ENCODE measurements at regions not wholly inside any gene's neighbourhood (a gene's known extent, or its start where the extent isn't known, plus 50 kb on each side); places are given as distances from the start of the nearest gene placed in this dataset.

GRCh38 chr21:35614396-35614921 is 445.9 kb downstream of the SETD4 start:
- Mint-ChIP-seq H3K27me3 (ENCODE audit: low read depth) (no peaks in the 10 kb centered on the region), H3K27ac (no peak overlapping the region), H3K36me3 (ENCODE audit: insufficient read depth in 1 of 3, low read depth in 3 of 3) (no peaks in the 10 kb centered on the region), H3K9me3 (no peaks in the 10 kb centered on the region), H3K4me1 (peaks cover 13 to 17% of the 10 kb centered on the region in 2 experiments), H3K4me3 (no peak overlapping the region)
- no CpG with 5 or more reads among the region's 4 CpGs for whole genome bisulfite sequencing (ENCODE audit: extremely low coverage, insufficient read length, low lambda C conversion rate)
- Histone ChIP-seq H3K18ac (ENCODE audit: insufficient read length, low read depth, low read length) (no peak overlapping the region), H3K4me1 (ENCODE audit: insufficient read depth, low read length) (no peaks in the 10 kb centered on the region; the same call in 1 of the 2 replicates), H3K9ac (ENCODE audit: extremely low read depth, insufficient read length, low read length) (no peak overlapping the region), H2BK5ac (ENCODE audit: insufficient read length, low read length) (no peak overlapping the region), H4K8ac (replicated peaks; ENCODE audit: insufficient read length, low read depth, low read length) (no peak overlapping the region), H3K56ac (ENCODE audit: insufficient read length, low read depth, low read length) (no peak overlapping the region), H3T11ph (ENCODE audit: low read length) (no peak overlapping the region), H3K9me3 (ENCODE audit: control insufficient read depth, low read depth, low read length) (no peaks in the 10 kb centered on the region), H4K91ac (ENCODE audit: insufficient read length, low read depth, low read length) (no peak overlapping the region), H3K79me1 (ENCODE audit: insufficient read depth, low read depth, low read length, poor library complexity, severe bottlenecking) (no peaks in the 10 kb centered on the region), H3K4me2 (ENCODE audit: insufficient read depth, insufficient read length, low read length) (no peak overlapping the region), H4K5ac (ENCODE audit: insufficient read length, low read depth, low read length) (no peak overlapping the region), H3K23me2 (ENCODE audit: insufficient read length, low read depth, low read length, poor library complexity, severe bottlenecking) (no peaks in the 10 kb centered on the region), H3K14ac (ENCODE audit: insufficient read depth, low read length) (no peak overlapping the region), H2AK5ac (ENCODE audit: insufficient read length, low read length) (no peak overlapping the region), H2BK120ac (ENCODE audit: low read depth, low read length, poor library complexity, severe bottlenecking) (no peak overlapping the region), H3K23ac (ENCODE audit: insufficient read length, low read depth, low read length) (no peak overlapping the region), H3K79me2 (ENCODE audit: insufficient read depth, low read length) (no peaks in the 10 kb centered on the region), H2BK20ac (ENCODE audit: low read depth, low read length, poor library complexity, severe bottlenecking) (no peak overlapping the region), H3K27ac (ENCODE audit: insufficient read length, low read depth, low read length) (no peak overlapping the region), H3K4ac (ENCODE audit: low read depth, low read length) (no peak overlapping the region), H3K27me3 (ENCODE audit: insufficient read depth, low read length) (no peaks in the 10 kb centered on the region), H2BK15ac (ENCODE audit: low read depth, low read length) (no peak overlapping the region), H2AFZ (ENCODE audit: low read length) (no peak overlapping the region), H2BK12ac (ENCODE audit: insufficient read length, low read depth, low read length) (no peak overlapping the region), H4K20me1 (ENCODE audit: control insufficient read depth, insufficient read depth, insufficient read length) (no peaks in the 10 kb centered on the region)
- TF ChIP-seq CTCF (conservative IDR thresholded peaks at IDR 0.05): no peak
- DNase-seq: no peak

Measured in H9 (cell line).